CD4-positive, alpha-beta T cell treated with Interleukin-21 for 1 hour (primary cell): ENCODE measurements at regions not wholly inside any gene's neighbourhood (a gene's known extent, or its start where the extent isn't known, plus 50 kb on each side); places are given as distances from the start of the nearest gene placed in this dataset.
"Not testable (repeated sequence)": the region's sequence is repeated elsewhere in the genome, so short reads cannot be mapped to it uniquely, and the experiment has no call there.

Experiments used
- DNase-seq: peaks from one replicate; pipeline ENCODE4 v3.0.0-alpha.2; 2020

DNA sequence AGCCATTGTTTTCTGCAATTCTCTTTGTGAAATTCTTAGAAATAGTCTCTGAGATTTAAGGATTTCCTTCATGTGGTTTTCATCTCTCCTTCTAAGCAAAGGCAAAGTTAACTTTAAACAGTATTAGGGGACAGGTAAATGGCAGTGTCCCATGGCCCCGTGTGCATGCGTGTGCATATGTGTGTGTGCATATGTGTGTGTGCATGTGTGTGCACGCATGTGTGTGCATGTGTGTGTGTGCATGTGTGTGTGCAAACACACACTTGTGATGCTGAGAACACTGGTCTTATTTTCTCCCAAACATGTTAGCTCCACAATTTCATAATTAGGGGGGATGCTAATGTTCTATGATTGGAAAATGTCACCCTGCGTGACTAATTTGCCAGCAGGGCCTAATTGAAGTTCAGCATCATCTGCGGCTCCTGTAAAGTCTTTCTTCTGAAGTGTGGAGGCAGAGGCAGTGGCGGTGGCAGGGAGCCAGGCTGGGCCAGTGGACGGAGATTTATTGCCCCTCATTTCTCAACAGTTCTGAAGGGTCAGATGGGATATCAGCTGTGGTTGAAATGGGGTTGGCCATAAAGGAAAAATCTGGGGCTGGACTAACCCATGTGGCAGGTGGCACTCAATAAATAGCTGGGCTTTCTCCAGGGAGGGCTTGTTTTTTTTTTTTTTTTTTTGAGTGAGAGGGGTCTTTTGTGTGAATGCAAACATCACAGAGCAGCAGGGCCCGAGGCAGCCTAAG is 289.3 kb upstream of the PODXL start:
- no peak for DNase-seq

DNA sequence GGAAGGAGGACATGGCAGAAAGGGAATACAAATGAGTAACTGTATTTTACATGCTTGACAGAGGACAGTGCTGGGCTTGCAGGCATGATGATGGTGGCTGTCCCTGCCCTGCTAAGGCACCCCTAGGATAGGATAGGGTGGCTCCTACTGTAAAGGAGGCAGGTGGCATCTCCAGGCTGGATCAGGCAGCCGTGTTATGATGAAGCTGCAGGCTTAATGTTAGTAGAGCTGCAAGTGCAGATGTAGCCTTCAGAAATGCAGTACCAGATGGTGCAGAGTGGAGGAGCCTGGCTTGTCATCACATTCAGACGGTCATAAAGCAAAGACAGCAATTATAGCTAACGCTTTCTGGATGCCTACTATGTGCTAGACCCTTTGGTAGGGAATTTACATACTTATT is 287.9 kb upstream of the PODXL start:
- no peak for DNase-seq

DNA sequence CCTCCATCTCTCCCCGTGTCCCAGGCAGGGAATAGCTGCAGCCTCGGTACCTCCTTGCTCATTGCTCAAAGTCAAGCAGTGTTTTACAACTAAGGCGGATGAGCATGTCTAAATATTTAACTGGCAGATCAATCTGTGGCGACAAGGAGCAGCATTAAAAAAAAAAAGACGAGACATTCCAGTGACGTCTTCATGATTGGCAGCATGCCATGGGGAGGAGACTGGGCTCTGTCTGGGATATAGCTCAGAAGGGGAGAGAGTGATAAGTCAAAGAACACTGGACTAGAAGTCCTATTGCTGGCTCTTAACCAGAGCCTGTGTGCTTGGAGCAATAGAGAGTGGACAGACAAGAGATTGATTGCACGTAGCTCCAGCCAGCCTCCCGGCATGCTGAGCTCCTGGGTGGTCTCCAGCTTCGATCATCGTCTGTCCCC is 287.5 kb upstream of the PODXL start:
- DNase-seq, result no peak

DNA sequence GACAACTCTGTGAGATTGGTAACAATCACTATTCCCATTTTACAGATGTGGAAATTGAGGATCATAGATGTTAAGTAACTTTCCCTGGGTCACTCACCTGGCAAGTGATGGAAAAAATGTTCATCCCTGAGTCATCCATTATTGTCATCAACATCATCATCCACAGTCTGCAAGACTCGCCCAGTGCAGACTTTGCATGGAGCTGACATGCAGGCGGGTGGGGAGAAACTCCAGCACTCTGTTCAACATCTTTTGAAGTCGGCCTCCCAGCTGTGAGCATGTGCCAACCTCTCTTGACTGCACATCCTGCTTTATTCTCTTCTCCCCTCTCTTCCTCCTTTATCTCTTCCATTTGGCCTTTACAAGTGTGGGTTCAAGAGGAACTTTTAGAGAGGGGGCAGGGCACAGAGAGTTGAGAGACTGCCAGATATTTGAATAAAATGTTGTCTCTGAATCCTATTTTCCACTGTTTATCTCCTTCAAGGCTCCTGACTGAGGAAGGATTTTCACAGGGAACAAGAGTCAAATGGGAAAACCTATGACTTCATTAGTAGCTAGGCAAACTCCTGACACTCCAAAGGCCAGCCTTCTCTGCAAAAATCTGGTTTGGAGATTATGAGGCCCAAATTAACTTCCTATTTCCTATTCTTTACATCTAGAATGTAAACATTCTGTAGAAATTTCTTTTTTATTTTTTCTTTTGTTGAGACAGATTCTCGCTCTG is 283.7 kb upstream of the PODXL start:
- no peak for DNase-seq

DNA sequence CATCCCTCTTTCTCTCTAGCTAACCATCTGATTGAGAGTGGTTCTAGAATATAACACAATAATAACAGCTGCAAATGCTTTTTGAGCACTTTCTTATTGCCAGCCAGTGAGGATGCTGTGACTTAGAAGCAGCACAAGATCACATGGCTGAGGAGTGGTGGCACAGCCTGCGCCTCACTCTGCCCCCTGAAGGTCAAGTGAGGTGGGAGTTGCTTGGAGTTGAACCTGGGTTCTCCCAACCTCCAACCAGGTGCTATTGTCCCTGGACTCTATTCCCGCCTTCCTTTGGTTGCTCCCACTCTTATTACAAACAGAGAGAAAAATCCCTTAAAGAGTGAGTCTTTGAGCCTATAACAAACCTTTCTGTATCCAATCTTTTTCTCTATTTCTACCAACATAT is 280.3 kb upstream of the PODXL start:
- DNase-seq, result no peak

DNA sequence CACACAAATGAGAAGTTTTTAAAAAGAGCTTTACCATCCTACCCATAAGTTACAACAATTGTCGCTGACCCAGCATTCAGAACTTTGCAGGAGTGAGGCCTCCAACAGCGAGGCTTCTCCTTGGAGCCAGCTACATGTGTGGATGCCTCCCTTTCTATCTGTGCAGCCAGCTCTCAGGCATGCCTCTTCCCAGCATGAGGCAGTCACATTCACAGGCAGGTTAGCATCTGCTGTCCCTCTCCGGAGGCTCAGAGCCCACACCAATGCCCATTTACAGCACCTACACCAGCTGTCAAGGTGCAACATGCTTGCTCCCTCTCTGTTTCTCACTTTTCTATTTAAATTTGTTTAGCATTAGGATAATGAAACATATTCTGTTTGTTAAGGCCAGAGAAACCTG is 278.7 kb upstream of the PODXL start:
- no peak for DNase-seq

DNA sequence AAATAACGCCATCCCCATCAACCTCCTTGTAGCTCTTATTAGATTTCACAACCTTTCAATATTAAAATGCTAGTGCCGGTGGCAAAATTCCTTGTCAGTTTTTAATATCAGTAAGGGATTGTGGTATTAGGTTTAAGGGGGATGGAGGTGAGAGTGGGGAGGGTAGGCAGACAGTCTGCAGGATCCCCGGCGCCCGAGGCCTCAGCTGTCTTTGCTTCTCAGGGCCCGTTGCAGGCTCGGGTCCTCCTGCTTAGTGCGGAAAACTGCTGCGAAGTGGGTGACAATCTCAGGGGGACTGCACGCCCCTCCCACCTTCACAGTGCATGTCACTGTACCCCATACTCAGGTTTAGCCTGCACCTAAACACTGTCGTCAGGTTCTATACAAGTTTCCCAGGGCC is 274.3 kb upstream of the PODXL start:
- no peak for DNase-seq

DNA sequence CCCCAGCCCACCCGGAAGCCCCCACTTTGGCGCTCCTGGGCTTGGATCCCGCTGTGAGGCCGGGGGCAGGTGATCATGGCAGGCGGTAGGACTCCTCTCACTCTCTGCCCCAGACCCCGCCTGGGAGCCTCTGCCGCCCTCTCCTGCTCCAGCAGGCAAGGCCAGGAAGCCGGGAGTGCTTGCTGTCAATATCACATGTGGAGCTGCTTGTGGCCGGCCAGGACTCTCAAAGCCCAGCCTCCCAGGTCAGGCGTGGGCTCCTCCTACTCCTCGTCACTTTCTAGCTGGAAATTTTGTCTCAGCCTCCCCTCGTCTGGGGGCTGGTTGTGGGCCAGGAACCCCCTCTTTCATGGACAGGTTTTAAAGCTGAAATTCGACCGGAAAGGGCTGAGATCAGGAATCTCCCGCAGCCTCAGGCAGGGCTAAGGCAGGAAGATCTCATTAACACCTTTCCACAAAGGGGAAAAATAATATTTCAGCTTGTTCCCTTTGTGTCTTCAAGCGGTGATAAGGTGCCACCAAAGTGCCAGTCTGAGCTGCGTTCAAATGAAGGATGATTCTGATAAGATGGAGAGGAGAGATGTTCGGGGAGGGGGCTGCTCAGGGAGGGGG is 273.6 kb upstream of the PODXL start:
- no peak for DNase-seq

DNA sequence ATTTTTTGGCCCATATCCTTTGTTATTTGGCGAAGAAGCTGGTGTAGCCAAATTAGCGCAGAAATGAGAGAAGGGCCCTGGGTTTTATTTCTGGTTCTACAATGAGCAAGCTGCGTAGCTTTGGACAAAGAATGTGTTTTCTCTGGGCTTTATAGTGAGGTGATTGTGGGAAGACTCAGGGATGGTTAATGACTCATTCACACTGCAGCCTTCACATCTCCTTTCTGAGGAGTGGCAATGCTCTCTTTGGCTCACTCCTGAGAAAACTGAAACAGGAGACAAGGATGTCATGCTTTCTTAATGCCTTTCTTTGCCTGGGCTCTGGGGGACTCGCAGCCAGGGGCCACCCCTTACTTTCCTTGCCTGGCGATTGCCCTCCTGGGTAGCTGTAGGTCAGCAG is 271.0 kb upstream of the PODXL start:
- no peak for DNase-seq

DNA sequence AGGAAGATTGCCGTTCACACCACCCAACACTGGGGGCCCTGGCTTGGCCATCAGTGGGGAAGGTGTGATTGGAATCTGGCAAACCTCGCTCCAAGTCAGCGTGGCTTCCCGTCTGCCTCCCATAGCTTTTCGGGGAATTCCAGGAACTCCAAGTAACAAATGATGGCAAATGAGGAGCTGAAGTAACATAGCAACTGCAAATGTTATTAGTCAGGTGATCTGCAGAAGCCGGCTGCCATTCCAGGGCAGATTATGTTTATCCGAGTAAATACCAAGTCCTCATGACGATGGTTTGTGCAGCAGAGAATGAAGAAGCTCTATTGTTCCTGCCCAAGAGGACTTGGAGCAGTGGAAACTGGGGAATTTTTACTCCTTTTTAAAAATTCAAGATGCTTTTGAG is 270.5 kb upstream of the PODXL start:
- no peak for DNase-seq

DNA sequence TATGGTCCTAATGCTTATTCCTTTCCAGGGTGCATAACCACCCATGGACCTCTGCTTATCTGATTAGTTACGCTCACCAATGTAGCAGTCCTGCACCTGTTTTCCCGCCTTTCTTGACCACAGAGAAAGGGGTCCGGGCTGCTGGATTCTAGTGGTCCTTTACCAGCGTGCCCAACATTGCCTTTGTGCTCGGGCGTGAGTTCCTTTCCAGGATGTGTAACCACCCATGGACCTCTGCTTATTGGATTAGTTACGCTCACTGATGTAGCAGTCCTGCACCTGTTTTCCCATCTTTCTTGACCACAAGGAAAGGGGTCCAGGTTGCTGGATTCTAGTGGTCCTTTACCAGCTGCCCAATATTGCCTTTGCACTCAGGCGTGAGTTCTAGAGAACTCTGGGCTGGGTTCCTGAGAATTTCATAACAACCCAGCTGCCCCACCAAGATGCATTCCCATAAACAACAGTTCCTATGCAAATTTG is 267.6 kb upstream of the PODXL start:
- DNase-seq, result not testable (repeated sequence)

DNA sequence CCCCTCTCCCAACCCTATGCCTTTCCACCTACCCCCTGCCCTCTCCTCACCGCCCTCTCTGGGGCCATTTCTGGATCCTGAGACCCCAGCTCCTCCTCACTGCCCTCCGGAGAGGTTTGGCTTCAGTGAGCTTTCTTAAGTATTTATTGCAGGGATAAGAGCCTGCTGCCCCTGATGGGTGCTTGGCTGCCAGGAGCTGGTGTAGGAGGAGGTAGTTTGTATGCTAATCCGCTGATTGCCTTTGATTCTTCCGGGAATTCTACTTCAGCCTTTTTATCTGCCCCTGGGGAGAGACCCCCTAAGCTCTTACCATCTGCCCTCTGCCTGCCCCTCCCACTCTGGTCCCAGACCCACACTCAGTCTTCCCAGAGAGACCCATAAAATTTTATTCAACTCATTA is 263.5 kb upstream of the PODXL start:
- no peak for DNase-seq

DNA sequence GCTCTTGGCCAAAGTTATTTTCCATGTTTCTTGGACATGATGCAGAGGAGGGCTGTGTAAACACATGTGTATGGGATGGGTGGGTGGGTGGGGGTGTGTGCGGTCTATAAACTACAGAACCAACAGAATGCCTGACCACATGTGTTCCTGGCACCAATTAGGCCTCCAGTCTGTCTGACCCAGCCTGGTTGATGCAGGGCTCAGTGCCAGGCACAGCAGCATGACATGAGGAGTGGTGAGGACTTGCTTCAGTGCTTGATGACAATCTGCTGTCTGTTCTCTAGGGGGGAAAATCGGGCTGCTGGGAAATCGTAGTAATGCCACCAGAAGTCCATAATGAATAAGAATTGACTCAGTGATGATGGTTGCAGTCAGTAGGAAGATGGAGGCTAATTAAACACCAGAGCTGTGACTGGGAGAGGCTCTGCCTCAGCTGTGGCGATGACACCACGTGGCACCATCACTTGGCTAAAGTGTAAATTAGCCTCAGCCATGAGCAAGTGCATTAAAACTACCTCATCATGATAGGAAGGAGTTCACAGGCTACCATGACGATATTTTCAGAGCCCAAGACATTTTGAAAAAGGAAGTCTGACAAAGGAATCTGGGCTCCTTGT is 260.1 kb upstream of the PODXL start:
- DNase-seq, result no peak

DNA sequence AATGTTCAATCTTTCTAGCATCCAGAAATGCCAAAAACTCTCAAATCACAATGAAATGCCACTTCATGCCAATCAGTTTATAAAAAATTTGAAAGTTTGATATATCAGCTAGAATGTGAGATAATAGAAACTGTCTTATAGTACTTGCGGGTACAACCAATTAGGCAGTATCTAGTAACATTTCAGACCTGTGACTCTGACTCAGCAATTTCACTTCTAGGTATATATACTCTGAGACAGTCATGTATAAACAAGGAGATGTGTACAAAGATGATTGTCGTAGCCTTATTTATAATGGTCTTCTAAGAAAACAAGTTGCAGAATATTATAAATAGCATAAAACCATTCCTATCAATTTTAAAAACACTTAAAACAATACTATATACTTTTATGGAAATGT is 252.3 kb upstream of the PODXL start:
- DNase-seq, result no peak

DNA sequence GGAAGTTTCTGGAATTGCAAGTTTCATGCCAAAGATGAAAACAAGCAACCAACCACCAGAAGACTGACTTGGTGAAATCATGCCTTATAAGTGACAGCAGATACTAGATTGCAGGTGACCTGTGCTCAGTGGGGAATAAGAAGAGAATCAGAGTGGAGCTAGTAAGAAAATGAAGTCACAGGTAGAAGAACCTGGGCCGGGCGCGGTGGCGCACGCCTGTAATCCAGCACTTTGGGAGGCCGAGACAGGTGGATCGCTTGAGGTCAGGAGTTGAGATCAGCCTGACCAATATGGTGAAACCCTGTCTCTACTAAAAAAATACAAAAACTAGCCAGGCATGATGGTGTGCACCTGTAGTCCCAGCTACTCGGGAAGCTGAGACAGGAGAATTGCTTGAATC is 251.7 kb upstream of the PODXL start:
- DNase-seq, result not testable (repeated sequence)

DNA sequence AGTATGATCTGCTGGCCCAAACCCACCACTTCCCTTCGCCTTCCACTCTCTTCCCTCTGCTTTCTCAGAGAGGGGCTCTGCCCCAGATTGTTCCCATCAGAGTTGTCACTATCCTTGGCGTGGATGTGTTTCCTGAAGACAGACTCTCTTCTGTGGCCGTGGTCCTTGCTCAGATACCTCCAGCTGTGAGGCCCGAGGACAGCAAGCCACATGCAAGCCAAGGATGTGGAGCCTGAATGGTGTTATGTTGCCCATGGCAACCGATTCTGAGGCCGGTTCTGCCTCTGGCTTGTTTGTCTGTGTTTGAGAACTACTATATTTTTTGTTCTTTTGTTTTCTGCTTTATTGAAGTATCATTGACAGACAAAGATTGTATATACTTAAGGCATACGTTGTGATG is 247.4 kb upstream of the PODXL start:
- DNase-seq, result no peak

DNA sequence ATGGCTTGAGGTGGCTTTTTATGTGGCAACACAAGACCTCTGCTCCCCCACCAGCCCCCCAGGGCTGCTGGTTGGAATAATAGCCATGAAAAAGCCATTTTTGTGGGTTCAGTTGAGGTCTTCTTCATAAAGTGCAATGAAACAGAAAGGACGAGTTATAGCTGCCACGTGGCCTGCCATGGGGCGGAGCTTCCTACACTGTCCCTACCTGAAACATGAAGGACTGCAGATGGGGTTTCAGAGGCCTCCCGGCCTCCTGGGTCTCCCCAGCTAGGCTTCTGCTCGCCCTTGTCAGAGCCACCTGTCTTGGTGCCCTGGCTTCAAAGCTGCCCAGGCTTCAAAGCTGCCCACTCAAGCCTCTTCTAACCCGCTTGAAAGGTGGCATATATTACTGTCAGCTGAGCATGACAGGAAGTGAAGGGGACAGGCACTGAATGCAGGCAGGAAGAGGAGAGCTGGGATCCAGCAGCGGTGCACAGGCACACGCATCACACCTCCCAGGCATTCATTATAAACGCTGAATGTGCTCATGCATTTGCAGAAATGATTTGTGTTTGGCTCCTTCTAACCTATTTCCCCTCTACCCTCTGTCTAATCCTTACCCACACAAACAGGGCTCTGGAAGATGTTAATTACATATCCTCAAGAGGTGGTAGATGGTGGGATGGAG is 245.9 kb upstream of the PODXL start:
- no peak for DNase-seq

DNA sequence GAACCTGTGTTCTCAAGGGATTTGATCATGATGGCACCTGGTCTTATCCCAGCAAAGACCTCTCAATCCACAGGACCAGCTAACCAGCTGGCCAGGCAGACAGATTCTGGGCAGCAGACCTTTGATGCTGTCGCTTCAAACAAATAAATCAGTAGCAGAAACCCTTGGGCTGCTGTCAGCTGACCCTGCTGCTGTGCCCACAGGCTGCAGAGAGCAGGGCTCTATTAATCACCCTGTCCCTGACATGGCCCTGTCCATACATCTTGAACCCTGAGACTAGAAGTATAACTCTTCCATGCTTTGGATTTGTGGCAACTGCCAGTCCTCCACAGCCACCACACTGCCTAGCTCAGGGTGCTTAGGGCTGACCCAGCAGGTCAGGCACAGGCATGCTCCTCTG is 244.1 kb upstream of the PODXL start:
- no peak for DNase-seq

DNA sequence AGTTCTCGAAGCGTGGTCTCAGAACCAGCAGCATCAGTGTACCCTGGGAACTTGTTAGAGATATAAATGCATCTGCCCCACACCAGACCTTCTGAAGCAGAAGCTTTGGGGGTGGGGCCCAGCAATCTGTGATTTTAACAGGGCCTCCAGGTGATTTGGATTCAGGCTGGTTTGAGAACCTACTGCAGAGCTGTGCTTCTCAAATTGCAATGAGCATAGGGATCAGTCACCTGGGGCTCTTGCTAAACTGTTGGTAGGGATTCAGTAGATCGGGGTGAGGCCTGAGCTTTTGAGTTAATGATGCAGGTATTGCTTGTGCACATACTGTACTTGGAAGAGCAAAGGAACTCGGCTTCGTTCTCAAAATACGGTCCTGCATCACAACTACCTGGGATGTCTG is 243.6 kb upstream of the PODXL start:
- DNase-seq, result no peak

DNA sequence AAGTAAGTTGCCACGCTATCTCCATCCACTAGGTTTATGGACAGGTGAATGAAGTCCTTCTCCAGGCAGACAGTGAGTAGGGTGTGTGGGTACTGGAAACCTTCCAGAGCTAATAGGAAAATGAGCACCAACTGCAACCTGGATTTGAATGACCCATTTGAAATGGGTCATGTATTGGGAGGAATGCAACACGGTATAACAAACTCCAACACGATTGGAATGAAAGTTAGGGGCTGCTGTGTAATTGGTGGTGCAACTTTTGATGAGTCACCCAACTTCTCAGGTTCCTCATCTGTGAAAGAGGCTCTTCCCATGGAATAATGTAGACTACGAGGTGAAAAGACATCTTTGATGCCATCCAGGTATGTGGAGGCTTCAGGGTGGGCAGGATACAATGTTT is 241.4 kb upstream of the PODXL start:
- no peak for DNase-seq

DNA sequence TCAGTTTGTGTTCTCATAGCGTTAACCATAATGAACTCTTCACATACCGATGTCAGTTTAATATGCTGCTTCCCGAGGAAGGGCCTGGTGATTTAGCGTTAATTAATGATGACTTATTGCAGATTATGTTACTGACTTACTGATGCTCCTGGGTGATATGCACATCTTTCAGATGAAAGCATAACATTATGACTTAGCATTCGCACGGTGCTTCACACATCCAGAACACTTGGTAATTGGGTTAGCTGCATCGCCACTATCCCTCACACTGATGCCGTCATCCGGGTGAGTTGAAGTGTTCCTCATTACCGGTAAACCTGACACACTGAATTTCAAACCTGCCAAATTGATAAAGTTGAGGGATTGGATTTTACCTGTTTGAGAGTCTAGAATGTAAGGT is 239.0 kb upstream of the PODXL start:
- no peak for DNase-seq

DNA sequence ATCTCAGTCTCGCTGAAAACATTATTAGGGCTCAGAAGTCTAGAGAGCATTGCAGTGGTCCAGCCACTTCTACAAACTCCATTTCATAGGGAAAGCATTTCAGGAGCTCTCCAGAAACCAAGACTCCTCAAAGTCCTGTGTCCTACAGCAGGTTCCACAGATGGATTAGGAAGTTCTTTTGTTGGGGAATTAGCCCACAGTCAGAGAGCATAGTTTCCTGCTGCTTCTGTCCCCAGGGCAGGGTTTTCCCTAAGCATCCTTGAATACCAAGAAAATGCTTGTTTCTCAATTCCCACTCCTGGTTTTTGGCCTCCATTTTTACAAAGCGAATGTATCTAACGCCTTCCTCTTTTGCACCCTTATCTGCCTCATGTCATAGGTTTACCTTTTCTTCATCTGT is 235.9 kb upstream of the PODXL start:
- no peak for DNase-seq

DNA sequence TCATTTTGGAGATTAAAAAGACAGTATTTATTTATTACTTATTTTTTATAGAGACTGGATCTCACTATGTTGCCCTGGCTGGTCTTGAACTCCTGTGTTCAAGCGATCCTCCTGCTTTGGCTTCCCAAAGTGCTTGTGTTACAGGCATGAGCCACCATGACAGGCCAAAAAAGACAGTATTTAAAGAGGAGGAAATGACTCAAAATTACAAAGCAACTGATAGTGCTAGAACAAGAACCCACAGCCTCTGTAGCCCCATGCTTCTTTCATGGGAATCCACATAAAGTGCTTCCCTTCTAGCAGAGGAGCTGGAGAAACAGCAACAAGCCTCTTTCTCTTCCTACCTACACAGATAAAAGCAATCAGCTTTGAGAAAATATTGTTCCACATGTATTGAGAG is 230.7 kb upstream of the PODXL start:
- no peak for DNase-seq
